GM20000 (cell line): ENCODE measurements at regions not wholly inside any gene's neighbourhood (a gene's known extent, or its start where the extent isn't known, plus 50 kb on each side); places are given as distances from the start of the nearest gene placed in this dataset.
"Not testable (repeated sequence)": the region's sequence is repeated elsewhere in the genome, so short reads cannot be mapped to it uniquely, and the experiment has no call there.

Experiments used
- DNase-seq: peaks from one replicate; pipeline ENCODE4 v3.0.0; 2012; ENCODE audit warnings: low spot score
- TF ChIP-seq, protein P1 (sequence below): IDR thresholded peaks from 2 replicates; pipeline ENCODE4 v1.5.1; 2012; ENCODE audit warnings: mild to moderate bottlenecking, control low read depth; ENCODE audit errors: extremely low read depth, missing control alignments

DNA sequence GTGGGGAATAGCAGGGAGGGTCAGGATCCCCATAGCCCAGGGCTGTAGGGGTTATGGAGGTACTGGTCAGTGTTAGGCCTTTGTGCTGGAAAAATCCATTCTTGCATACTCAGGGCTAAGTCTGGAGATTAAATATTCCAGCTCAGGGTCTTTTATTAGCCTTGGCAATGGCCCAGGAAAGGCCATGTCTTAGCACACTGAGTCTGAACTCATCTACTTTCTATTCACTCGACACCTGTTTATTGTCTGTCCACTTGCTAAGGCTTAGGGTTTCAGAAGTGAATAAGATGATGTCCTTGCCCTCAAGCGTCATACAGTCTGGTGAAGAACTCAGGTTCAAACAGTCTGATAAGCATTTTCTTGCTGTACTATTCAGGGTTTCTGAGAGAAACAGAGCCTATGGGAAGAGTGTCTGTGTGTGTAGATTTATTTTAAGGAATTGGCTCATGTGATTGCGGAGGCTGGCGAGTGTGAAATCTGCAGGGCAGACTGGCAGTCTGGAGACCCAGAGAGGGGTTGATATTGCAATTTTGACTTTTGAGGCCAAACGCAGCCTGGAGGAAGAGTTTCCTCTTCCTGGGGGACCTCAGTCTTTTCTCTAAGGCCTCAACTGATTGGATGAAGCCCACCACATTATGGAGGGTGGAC, 135.8 kb downstream of the RAMP3 start:
- TF ChIP-seq, protein P1, sequence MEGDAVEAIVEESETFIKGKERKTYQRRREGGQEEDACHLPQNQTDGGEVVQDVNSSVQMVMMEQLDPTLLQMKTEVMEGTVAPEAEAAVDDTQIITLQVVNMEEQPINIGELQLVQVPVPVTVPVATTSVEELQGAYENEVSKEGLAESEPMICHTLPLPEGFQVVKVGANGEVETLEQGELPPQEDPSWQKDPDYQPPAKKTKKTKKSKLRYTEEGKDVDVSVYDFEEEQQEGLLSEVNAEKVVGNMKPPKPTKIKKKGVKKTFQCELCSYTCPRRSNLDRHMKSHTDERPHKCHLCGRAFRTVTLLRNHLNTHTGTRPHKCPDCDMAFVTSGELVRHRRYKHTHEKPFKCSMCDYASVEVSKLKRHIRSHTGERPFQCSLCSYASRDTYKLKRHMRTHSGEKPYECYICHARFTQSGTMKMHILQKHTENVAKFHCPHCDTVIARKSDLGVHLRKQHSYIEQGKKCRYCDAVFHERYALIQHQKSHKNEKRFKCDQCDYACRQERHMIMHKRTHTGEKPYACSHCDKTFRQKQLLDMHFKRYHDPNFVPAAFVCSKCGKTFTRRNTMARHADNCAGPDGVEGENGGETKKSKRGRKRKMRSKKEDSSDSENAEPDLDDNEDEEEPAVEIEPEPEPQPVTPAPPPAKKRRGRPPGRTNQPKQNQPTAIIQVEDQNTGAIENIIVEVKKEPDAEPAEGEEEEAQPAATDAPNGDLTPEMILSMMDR, result no peak
- DNase-seq, result no peak

DNA sequence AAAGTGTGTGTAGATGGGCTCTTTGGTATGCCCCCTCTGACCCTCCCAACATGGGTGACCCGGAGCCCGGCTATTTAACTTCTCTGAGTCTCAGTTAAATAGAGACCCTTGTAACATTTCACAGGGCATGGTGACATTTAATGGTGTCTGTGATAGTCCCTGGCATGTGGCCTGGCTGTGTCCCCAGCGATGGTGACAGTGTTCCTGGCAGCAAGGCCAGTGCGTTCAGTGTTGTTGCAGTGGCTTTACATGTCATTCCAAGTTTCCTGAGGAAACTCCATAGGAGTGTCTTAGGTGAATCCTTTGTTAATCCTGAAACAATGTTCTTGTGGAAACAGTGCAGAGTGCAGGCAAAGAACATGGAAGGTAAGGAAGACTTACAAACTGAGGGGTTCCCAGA, 137.0 kb downstream of the RAMP3 start:
- DNase-seq, result no peak
- TF ChIP-seq, protein P1, result no peak

DNA sequence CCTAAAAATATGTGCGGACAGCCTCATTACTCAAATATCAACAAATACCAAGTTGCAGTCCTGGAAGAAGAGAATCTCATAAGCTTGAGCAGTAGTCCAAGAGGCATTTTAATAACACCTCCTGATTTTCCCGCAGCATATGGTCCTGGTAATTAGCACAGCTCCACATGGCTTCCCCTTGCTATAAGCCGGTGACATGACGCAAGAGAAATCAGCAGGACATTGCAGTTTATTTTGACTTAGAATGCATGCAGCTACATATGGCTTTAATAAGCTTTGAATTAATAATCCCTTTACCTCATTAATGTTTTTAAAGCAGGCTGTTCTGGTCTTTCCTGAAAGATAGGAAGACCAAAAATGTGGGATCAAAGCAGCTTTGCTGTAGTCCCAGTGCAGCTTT, 137.6 kb downstream of the RAMP3 start:
- TF ChIP-seq, protein P1, result no peak
- DNase-seq, result no peak

DNA sequence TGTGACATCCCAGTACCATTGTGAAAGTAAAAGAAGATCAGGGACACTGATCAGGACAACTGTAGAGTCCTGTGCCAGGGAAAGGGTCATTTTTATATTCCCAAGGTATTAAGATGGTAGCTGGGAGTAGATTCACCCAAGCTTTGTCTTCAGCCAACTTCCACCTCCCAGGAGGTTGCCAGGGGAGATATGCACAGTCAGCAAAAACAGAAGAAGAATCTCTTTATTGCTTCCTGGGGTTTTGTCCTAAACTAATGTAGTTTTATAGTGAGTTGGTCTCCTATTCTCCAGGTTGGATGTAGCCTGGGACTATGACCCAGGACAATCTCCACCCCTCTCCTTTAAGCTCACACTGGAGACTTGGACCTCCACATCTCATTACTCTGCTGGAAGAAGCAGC, 139.2 kb downstream of the RAMP3 start:
- no peak for DNase-seq
- TF ChIP-seq, protein P1, result no peak

DNA sequence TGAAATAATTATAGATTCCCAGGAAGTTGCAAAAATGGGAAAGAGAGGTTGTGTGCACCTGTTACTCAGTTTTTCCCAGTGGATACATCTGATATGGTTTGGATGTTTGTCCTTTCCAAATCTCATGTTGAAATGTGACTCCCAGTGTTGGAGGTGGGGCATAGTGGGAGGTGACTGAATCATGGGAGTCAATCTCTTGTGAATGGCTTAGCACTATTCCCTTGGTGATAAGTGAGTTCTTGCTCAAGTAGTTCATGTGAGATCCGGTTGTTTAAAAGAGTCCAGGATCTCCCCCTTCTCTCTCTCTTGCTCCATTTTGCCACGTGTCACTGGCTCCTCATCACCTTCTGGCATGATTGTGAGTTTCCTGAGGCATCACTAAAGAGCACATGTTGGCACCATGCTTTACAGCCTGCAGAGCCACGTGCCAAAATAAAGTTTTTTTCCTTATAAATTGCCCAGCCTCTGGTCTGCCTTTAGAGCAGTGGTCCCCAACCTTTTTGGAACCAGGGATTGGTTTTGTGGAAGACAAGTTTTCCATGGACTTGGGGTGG, 149.2 kb downstream of the RAMP3 start:
- no peak for DNase-seq
- TF ChIP-seq, protein P1, result no peak

DNA sequence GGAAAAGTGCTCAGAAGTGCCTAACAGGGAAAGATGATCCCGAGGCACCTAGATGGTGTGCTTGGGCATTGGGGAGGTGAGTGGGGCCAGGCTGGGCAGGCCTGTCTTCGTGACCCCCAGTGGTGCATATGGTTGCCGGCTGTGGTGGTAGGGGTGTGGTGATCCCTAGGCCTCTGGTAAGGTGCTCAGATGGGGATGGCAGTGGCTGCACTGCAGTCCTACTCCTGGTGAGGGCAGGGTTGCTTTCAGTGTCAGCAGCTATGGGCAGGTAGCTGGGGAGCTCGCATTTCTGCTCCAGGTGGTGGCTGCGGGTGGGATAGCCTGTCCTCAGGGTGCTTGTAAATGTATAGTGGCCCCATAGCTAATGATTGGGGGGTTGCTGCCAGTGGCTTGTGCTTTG, 154.0 kb downstream of the RAMP3 start:
- TF ChIP-seq, protein P1, result no peak
- DNase-seq, result no peak

DNA sequence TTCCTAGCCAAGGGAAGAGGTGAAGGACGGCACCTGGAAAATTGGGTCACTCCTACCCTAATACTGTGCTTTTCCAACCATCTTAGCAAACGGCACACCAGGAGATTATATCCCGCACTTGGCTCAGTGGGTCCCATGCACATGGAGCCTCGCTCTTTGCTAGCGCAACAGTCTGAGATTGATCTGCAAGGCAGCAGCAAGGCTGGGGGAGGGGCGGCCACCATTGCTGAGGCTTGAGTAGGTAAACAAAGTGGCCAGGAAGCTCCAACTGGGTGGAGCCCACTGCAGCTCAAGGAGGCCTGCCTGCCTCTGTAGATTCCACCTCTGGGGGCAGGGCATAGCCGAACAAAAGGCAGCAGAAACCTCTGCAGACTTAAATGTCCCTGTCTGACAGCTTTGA, 157.9 kb downstream of the RAMP3 start:
- not testable (repeated sequence) for DNase-seq

DNA sequence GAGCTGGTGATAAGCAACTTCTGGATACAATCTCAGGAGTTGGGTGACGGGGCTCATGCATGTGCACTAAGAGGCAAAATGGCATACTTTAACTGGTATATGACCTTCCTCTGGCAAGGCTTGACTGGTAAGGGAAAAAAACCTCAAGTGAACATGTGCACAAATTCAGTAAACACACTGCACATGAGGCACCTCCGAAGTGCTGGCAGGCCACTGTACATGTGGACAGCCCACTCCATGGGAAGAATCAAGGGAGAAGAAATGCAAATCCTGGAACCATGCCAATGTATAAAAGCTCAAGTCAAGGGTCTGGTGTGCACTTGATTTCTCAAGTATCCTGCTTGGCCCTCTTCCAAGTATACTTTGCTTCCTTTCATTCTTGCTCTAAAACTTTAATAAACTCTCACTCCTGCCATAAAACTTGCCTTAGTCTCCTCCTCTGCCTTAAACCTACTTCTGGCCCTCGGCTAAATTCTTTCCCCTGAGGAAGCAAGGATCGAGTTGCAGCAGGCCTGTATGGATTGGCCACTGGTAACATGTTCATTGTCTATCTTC, 167.2 kb downstream of the RAMP3 start:
- TF ChIP-seq, protein P1, result no peak
- DNase-seq, result no peak
